AG20443 (cell line): ENCODE measurements at regions not wholly inside any gene's neighbourhood (a gene's known extent, or its start where the extent isn't known, plus 50 kb on each side); places are given as distances from the start of the nearest gene placed in this dataset.

Experiments
- DNase-seq: peaks from one replicate; pipeline ENCODE4 v3.0.0; 2012; ENCODE audit warnings: low spot score, mixed read lengths

DNA sequence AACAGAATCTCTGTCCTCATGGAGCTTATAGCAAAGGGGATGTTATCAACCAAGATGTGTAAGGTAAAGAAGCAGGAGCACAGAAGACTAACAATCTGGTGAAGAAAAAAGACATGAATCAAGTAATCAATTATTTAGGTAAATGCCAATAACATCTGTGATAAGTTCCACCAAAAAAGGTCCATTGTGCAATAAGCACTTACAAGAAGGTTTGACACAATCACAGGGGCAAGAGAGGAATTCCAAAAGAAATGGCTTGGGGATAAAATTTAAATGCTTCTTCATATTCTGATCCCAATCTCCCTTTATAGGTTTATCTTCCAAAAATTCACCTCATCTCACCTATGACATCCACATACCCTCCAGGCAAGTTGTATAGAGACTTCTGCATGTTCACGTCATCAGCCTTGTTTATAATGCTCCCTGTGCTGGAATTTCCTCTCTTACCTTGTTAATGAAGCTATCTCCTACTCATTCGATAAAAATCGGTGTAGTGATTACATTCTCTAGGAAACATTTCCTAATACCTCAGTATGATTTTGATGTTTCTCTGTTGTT lies 53.6 kb upstream of the DPT start:
- no peak for DNase-seq

DNA sequence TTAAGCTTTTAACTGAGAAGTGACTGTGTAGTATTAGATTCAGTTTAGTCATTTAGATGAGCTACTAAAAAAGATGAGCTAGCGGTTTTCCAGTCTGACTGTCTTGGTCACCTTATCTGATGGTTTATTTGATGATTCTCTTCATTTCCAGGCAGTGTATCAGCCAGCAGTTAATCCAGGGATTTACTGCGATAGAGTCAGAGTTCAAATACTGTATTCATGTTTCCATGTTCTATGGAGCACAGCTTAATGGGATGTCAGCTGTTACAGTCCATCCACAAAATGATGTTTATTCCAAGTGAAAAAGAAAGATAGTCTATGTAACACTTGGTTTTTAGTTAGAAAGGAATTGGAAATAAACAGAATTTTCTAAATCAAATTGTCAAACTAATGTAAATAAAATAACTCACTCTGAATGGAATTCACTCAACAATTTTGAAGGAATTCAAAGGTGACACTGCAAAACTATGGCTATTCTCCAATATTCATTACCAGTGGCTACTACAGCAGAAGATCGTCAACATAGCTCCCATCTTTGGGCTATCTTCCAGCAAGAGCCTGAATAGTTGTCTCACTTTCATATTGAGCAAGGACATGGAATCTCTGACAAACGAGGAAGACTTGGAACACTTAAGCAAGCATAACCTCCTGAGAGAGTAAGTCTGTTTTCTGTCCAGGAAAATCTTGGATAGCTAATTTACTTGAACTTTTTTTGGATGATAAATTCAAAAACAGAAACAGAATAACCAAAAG lies 54.6 kb upstream of the DPT start:
- DNase-seq: peak; percentile 57

GRCh38 chr1:168786476-168787330 lies 57.7 kb upstream of the DPT start:
- no peak for DNase-seq

- DNase-seq: no peak
Observed at GRCh38 chr1:168788258-168788657, 59.3 kb upstream of the DPT start.

GRCh38 chr1:168789501-168789900 lies 60.5 kb upstream of the DPT start:
- no peak for DNase-seq

DNA sequence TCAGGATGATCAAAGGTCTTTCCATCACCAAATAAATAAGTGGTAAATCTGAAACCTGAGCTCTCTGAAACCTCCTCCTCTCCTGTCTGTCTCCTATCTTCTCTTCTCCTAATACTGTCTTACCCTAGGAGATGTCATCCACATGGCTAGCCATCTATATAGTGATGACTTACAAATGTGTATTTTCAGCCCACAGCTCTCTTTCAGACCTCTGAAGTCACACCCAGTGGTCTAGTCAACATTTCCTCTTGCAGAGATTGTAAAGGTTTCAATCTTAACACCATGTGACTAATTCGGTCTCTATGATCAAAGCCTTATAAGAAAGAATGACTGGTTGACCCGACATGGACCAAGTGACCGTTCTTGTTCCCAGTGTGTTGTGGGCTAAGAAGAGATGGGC lies 63.1 kb upstream of the DPT start:
- no peak for DNase-seq

DNA sequence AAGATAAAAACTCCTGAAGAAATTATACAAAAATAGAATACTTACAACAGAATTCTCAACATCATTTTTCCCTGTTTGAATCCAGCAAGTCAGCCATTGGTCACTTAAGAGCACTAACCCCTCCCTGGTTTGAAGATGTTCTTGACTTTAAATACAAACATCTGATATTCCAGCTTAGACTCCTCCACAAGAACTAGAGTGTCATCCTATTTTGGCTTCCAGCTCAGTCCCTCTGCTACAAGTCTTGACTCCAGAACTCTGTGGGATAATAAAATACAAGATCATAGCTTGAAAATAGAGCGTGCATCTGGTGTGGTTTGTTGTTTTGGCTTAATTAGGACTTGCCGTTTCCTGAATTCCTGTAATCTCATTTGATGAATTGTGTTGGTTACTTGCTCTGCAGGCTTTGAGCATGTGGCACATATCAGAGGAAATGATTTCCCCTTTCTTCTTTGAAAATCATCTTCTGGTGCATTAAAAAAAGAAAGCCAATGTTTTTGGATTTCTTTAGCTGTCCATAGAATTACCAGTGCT lies 63.7 kb upstream of the DPT start:
- DNase-seq: no peak

DNA sequence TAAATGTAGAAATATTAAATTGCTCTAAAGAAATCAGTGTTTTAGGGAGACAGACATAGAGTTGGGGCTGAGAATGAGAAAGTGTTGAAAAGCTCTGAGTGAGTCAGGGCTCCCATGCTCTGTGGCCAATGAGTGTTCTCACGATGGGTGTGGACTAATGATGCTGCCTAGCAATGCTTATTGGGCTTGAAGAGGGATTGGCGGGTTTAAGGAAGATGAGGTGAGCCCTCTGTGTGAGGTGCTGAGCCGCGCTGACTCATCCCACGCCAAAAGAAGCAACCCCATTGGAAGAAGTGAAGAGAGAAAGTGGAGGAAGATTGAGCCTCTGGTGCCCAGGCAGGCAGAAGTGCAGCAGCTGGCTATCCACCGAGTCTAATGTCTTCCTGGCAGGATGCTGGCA lies 65.1 kb upstream of the DPT start:
- no peak for DNase-seq

DNA sequence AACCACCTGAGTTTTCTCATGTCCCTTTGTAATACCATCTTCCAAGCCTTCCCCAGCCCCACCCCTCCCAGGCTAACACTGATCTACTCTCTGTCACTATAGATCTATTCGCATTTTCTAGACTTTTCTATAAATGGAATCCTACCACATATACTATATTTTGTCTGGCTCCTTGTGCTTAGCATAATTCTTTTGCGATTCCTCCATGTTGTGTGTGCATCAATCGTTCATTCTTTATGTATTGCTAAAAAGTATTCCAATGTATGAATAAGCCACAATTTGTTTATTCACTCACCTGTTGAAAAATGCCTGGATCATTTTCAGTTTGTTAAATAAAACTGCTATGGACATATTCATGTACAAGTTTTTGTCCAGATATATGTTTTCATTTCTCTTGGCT lies 66.7 kb upstream of the DPT start:
- DNase-seq: no peak

GRCh38 chr1:168799927-168800605 lies 71.1 kb upstream of the DPT start:
- DNase-seq: no peak

GRCh38 chr1:168801032-168801745 lies 72.2 kb upstream of the DPT start:
- DNase-seq: no peak

DNA sequence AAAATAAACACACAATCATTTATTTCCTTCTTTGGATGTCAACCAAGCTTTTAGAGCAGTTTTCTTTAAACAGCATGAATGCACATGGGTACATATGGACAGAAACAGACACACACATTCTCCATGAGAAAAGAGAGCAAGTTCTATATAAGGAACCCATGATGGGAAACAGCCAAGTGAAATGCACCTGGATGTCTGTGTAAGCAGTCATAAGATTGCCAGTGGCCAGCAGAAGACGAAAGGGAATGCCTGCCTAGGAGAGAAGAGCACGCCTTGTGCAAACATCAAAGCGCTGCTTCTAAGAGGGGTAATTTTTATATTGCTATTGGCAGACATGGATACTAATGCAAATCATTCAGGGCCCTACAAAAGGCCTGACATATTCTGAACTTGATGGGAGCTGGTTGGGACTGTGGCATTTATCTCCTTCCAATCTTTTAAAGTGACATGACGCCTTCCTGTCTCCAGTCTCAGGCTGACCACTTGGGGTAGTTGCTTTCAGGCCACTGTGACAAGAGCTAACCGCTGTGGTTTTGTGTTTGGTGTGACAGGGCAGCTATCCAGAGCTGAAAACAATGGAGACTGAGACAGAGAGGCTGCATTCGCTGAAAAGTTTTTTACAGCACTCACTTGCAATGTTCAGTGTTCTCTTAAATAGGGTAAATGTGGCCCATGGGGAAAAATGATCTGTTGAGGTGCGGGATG lies 75.0 kb upstream of the DPT start:
- DNase-seq: no peak

- DNase-seq: no peak
Observed at GRCh38 chr1:168806952-168807351, 77.9 kb upstream of the DPT start.

GRCh38 chr1:168811176-168811575 lies 82.2 kb upstream of the DPT start:
- DNase-seq: no peak

- no peak for DNase-seq
Observed at GRCh38 chr1:168819668-168820067, 90.7 kb upstream of the DPT start.

DNA sequence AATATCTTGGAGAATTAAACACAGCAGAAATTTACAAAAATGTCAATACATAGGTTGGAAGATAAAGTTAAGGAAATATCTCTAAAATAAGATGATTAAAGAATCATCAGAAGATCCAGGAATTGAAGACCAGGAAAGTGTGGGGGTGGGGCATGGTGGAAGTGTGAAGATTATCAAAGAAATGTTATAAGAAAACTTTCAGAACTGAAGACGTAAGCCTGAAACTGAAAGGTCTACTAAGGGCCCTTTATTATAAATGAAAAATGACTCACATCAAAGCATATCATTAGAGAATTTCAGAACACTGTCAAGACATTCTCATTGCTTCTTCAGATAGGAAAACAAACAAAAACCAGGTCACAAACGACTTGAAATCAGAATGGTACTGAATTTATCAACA lies 92.4 kb upstream of the DPT start:
- DNase-seq: no peak

- DNase-seq: no peak
Observed at GRCh38 chr1:168822911-168823310, 93.9 kb upstream of the DPT start.

DNA sequence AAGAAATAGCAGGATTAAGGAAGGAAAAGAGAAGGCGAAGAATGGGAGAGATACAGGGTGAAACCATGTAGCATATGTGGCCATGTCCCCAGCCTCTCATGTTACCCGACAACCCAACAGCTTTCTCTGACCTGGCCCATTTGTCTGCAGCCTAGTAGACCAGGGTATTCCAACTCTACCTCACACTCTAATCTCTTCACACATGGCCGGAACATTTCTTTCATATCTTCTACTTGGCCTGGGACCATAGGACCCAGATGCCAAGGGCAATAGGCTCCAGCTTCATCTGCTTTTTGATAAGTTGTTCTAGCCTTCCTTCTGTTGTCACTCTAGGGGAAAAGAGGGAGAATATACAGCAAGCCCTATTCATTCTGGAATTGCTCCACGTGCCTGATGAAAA lies 95.0 kb upstream of the DPT start:
- no peak for DNase-seq

- DNase-seq: no peak
Observed at GRCh38 chr1:168824418-168825065, 95.5 kb upstream of the DPT start.

DNA sequence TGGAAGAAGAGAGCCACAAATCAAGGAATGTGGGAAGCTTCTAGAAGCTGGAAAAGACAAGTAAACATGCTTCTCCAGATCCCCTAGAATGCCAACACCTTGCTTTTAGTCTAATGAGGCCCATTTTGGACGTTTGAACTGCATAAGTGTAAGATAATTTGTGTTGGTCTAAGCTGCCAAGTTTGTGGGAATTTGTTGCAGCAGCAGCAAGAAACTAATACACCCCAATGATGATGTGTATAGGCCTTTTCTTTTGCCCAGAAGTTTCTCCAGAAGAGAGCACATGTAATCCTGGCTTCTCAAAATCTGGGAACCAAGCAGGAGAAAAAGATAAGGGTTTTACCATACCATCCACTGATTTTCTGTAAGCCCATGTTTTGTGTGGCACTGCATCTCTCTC lies 96.1 kb upstream of the DPT start:
- no peak for DNase-seq

DNA sequence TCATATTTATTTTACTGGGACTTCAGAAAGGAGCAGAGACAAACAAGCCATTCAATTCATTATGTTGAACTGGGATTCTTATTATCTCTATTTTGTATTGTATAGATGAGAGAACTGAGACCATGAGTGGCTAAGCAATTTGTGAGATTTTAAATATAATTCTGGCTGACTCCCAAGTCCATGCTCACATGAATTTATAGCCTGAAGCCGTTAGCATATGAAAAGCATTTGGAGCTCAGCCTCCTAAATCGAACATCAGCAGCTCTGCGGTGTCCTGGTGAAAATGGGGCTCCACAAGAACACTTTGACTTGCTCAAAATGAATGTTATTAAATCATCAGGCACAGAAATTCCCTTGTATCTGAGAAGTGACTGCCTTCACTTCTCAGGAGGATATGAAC lies 96.8 kb upstream of the DPT start:
- DNase-seq: no peak
